GM03348 (cell line): ENCODE measurements at regions not wholly inside any gene's neighbourhood (a gene's known extent, or its start where the extent isn't known, plus 50 kb on each side); places are given as distances from the start of the nearest gene placed in this dataset.

Experiments used
- DNase-seq: peaks from one replicate; pipeline ENCODE4 v3.0.0; 2012; ENCODE audit warnings: low spot score

DNA sequence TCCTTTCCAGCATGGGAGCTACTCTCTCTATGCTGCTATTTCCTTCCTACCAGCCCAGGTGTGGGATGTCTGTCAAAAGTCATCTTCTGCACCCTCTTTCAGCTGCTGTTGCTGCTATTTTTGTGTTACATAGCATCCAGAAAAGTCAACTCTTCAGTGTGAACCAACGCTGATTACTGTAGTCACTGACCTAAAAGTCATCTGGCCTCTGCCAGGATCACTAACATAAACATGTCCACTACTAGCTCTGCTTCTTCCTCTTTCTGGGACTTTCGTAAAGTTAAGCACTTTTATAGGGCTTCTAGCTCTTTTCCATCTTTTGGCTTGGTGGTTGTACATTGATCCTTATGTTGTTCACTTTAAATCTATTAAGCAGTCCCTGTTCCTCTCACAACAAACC, 90.2 kb upstream of the CARD18 start:
- DNase-seq: no peak

DNA sequence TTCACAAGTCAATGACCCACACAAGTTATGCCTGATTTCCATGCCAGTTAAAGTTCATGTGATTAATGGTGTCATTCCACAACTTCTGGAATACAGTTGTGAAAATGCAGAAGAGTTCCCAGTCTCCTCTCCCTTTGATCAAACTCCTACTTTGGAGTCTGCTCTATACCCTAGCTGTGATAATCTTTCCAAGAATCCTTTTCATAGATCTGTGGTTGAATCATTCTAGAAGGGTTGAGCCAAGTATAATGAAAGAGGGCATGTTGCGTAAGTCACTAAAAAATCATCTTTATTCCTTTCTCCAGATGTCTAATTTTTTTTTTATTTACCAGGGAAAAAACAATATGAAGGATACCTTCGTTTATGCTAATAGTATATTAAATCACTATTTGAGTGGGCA, 89.7 kb upstream of the CARD18 start:
- DNase-seq: peak; percentile 65

DNA sequence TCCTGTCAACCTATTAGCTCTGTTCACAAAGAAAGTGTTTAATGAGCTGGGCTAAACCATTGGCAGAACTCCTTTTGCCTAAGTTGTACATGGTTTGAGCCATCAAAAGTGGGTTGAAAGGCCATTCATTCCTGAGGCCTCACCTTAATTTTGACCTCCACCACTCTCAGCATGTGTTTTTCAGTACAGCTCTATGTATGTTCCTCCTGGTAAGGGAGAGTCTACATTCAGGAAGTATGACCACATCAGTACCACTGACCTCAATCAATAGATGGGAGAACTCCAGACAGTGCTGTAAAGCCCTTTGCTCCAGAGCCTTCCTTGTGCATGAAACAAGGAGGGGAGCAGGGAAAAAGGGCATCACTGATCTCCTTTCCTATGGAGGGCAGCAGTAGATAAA, 87.8 kb upstream of the CARD18 start:
- DNase-seq: no peak

DNA sequence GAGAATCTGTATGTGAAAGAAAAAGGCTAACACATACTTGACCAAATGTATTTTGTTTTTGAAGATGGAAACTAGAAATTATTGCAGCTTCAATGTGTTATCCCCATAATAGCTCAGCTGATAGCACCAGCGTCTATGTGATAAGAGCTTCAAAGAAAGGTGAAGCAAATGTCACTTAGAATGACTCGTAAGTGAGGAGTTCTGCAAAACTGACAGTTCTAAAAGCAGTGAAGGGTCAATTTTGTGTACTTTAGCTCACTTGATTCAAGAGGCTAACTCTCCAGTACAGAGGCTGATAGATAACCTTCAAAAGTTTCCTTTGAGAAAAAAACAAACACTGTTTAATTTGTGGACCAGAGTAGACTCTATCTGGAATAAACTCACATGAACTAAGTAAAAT, 87.2 kb upstream of the CARD18 start:
- no peak for DNase-seq

DNA sequence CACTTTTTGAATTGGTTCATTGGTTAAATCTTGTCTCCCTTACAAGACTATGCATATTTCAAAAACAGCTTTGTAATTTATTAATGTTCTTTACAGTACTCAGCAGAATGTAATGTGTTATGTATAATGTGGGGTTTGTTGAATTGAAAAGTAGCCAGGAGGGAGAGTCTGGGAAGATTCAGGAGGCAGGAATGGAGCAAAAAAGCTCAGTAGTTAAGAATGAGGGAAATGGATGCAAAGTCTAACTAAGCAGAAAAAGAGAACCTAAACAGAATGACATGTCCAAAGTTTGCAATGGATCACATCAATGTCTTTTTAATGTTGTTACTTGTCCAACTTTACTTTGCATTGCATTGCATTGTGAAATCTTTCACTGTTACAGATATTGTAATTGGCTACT, 86.5 kb upstream of the CARD18 start:
- DNase-seq: no peak

DNA sequence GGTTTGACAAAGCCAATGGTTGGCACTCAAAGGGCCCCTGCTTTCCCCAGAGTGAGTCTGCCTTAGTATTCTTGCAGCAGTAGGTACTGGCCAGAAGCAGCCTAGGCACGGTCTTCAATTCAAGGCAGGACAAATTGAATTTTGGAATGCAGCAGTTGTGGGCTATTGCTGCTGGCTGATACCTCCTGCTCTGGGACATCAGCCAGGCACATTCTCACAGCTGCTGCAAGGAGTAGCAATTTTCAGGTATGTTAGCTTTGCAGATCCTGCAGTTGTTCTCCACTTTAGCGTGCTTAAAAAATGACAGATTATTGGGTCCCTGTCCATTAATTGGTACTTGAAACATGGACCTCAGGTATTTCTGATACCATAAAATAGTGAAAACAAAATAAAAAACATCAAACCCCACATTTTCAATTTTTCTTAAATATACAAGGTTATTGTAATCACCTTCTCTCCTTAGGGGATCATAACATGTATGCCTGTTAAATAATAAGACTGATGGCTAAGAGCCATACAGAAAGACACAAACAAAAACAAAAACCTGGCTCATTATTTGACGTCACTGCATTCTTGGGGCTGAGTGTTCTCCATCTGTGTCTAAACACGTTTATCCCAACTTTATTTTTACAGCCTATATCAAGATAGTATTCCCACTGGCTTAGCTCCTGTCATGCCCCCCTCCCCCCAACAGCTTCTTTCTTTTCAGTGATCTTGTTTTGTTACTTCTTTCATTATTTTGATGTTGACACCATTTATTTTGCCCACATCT, 85.1 kb upstream of the CARD18 start:
- no peak for DNase-seq

DNA sequence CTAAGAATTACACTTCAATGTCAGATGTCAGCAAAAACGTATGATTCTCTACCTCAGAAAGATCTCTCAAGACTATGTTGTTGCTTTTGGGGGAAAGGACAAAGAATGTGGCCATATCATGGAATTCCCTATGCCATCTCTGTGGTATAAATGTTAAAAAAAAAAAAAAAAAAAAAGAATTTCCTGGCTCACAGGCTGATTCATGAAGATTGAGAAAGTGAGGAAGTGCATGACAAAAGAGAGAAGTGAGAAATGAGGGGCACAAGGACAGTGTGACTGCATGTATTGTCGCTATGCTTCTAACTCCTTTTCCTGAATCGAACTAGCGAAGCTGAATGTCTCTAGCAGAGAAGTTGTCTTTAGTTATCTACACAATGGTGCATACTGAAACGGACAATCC, 80.6 kb upstream of the CARD18 start:
- DNase-seq: no peak

DNA sequence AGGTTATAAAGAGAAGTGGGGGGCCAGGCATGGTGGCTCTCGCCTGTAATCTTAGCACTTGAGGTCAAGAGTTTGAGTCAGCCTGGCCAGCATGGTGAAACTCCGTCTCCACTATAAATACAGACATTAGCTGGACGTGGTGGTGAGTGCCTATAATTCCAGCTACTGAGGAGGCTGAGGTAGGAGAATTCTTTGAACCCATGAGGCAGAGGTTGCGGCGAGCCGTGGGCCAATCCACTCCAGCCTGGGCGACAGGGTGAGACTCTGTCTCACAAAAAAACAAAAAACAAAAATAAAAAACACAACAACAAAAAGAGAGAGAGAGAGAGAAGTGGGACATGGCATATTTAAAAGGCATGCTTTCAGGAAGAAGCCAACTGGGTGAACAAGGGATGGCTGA, 80.1 kb upstream of the CARD18 start:
- no peak for DNase-seq

DNA sequence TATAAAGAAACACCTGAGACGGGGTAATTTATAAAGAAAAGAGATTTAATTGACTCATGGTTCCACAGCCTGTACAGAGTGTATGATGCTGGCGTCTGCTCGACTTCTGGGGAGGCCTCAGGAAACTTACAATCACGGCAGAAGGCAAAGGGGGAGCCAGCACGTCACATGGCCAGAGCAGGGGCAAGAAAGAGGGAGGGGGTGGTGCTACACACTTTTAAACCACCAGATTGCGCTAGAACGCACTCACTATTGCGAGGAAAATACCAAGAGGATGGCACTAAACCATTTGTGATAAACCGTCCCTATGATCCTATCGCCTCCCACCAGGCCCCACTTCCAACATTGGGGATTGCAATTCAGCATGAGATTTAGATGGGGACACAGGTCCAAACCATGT, 79.7 kb upstream of the CARD18 start:
- DNase-seq: no peak

DNA sequence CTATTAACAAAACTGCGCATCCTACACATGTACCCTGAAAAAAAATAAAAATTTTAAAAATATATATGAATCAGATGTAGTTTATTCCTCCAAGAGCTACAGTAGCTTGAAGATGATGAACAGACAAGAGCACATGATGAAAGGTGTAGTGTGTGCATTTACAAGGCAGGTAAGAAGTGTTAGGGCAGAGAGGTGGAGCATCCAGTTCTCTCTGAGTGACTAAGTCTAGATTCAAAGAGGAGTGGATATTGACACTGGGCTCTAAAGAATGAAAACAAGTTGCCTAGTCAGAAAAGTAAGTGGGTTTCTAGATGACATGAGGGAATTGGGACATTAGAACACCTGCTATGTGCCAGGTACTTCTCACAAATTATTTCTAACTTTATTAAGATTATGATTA, 76.0 kb upstream of the CARD18 start:
- no peak for DNase-seq

DNA sequence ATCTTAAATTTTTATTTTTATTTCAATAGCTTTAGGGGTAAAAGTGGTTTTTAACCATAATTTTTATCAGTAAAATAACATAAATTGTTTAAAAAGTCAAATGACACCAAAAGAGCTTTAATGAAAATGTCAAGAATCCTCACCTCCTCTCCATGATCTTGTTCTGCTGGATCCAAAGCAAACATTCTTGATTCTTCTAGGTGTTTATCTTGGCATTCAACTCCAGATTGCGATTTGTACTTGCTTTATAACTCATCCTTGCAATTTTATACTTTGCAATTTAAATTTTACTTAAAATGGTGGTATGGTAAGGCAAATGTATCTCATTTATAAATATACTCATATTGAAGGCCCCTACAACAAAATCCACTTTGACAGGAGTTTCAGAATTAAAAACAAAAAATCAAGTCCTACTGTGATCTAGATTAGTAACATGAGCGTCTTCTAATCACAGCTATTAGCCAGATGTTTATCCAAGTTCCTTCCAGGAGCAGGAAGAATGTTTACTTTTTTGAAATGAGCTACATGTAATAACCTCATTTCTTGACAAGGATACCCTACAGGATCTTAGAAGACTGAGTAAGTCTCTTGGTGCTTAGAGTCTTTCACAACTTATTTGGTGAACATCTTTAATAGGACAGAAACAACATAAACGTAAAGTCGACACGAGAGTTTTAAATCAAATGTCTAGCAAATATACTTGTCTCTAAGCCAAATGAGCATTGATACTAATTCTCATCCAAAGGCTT, 72.4 kb upstream of the CARD18 start:
- DNase-seq: no peak

DNA sequence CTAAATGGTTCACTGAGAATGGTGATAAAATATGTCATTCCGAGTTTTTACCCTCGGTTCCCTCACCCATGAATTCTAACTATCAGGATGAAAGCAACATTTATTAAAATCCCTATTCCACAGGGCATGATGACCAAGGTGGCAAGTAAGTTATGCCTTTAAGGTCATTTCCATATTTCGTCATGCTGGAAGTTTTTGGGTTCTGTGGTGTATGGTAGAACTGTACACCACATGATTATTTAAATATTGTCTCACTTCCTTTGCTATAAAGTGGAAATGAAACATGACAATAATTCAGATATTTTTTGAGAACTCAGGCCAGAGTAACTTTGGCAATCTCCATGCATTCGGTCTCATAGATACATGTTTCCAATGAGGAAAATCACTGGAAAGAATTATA, 68.5 kb upstream of the CARD18 start:
- no peak for DNase-seq

DNA sequence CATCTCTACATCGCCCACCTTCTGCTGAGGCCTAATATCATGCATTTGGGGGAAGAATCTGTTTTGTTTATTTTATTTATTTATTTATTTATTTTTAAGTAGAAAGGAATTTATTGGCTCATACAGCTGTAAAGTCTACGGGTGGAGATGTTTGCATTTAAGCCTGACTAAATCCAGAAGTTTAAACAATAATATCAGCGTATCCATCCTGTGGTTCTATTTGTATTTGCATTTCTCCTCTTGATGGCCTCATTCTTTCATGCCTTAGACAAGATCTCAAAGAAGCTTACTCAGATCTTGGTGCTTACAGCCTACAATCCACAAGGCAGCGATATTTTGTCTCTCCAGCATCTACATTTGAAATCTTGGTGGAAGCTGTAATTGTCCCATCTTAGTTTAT, 67.1 kb upstream of the CARD18 start:
- DNase-seq: no peak

DNA sequence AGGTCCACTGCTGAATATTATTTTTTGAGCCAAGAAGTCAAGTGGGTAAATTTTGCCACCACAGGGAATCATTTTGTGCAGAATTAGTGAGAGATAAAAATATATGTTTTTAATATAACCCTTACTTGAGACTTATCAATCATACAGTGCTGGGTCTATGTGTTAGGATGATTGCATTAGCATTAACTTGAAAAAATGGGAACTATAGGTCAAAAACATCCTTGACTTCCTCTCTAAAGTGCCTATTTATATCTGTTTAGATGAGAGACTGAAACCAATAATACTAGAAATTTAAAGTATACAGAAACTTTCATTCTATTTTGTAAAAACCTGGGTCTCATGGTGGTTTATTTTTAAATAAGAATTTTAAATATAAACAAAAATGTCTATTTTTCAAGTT, 65.1 kb upstream of the CARD18 start:
- no peak for DNase-seq

DNA sequence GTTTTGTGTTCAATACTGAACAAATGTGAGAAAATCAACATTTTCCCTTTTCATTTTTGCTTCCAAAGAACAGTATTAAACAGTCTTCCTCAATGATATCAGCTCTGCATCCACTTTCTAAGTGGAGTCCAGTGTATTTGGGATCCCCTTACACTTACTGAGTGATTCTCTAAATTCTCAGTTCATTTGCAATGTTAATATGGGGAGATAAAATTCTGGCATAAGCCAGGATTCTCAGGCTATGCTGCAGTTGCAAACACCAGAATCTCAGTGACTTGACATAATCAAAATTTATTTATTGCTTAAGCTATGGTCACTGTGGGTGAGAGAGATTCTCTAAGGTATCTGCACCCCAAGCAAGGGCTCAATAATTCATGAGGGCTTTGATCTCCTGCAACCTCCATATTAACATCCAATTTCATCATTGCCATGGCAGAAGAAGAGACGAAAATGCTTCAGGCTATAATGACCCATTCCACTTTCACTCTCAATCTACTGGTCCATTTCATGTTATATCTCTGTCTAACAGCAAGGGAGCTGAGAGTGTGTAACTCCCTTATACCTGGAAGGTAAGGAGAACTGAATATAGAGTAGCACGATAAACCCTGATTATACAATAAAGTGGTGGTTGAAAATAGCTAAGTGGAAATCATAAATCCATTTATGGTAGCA, 64.1 kb upstream of the CARD18 start:
- no peak for DNase-seq

DNA sequence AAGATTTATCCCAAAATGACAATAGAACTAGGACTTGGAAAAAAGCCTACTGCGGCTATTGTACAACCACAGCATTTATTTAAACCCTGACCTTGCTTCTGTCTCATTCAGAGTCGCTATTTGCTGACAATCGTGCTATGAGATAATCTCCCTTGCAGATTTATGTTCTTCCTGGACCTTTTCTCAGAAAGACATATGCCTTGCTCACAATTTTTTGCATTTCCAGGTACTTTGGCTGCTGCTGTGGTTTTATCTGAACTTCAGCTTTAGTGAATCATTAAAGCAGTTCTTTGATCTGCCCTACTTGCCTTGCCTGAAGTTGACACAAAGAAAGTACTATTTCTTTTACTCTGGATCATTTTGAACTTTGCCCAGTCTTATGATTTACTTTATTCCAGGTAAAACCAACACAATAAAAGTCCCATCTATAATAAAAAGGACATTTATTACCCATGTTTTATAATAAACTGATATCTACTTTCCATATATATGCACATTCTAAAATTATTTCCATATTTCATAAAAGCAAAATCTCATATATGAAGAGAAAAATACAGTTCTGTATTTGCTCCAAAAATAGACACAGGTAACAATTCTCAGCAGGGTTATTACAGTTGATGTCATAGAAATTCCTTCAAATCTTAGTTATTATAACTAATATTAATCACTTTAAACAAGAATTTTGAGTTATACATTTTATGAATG, 63.4 kb upstream of the CARD18 start:
- no peak for DNase-seq

DNA sequence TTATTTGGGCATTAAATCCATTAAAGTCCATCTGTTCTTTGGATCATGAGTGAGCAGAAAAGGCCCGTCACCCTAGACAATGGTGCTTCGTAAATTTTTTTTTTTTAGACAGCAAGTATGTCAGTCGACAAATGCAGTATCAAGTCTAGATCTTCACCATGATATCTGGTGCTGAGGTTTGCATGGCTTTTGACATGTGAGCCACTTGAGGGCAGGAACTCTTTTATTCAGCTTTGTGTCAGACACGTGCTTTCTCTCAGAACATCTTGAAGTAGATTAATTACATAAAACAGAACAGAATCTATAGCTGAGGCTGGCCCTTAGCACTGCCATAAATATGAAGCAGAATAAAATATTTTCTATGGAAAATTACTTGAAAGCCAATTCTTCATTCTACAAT, 62.9 kb upstream of the CARD18 start:
- no peak for DNase-seq

DNA sequence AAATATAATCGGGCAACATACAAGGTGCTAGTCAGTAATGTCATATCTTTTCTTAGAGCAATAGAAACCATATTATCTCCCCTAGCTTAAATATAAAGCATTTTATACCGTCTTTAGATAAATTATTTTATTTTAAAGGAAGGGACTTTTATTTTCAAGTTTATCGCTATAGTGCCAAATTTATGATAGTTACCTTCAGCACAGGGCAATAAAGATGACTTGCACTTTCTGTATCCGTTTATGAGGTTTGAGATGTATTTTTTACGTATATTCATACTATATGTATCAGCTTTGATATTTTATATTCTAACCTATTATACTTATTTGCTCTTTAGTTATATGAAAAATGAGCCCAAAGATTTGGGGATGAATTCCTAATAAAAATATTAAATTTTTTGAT, 61.6 kb upstream of the CARD18 start:
- DNase-seq: no peak

DNA sequence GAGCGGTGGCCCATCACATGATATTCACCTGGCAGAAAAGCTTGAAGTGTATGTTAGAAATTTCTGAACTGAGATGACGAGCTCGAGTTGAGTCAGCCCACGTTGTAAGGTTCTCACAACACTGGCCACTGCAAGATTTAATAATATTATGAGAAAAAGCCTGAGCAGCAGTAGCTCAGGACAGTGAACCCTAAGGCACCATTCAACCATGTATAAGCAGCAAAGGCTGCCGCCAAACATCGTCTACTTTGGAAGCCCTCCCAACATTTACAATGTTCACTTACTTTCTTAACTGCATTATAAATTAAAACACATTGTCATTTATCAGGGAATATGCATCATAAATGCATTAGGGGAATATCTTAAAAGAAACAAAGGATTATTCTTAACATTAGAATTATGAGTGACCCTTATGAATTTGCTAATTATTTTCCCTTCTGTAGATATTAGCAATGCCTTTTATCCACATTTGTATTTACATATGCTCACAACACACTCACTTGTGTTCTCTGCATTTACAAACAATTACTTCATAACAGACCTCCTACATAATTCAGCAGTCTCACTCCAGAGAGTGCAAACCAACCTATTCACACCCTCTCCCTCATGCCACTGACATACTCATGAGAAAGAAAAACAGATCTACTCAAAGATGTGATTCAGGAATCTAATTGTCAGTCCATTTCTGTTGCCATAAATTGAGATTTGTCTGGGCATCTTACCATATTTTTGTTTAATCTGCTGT, 57.7 kb upstream of the CARD18 start:
- no peak for DNase-seq

DNA sequence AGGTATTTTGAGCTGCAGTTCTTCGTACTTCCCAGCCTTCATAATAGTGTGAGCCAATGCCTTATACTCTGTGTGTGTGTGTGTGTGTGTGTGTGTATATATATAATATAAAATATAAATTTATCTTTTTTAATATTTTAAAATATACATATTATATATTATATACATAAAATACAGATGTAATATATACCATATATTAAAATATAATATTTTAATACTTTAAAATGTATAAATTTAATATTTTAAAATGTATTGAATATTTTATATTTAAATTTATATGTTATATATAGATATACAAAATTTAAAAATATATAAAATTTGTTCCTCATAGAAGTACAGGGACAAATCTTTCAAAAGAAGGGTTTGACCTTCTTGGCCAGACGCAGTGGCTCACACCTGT, 53.7 kb upstream of the CARD18 start:
- DNase-seq: no peak

DNA sequence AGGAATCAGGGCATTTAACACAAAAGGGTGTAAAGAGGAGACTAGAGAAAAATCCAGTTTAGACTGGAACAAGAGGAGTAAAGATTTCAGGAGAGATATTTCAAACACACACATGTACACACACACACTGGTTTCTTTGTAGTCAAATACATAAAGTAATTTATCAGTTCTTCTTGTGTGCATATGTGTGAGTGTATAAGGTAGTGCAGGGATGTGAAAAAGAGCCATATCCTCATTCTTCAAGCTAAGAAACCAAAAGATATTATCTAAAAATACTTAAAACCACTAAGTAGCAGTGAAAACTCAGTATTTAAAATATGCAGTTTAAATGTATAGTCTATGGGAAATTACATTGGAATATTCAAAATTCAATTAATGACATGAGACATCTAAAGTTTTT, 52.5 kb upstream of the CARD18 start:
- DNase-seq: no peak

DNA sequence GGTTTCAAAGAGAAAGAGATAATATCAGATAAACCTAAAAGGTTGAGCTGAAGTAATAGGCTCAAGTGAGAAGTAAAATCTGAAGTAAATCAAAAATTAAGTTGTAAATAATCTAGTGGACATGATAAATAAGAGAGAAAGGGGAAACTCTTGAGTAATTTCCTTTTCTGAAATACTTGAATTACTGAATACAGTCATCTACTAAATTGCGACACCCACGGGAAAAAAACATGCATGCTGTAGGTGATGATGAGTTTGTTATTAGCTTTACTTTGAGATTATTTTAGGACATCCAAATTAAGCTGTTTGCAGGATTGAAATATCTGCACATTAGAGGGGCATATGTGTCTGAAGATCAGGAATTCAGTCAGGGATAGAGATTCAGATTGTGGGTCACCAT, 50.0 kb upstream of the CARD18 start:
- DNase-seq: peak; percentile 18
